RWPE2 (cell line): ENCODE measurements at regions not wholly inside any gene's neighbourhood (a gene's known extent, or its start where the extent isn't known, plus 50 kb on each side); places are given as distances from the start of the nearest gene placed in this dataset.

Source experiments
- ATAC-seq: fragments of 200-7000 bp; cut with Tn5 transposase; 3 replicates; pipeline ENCODE4 v1.9.1; 2021; ENCODE audit warnings: low read depth
- DNase-seq: peaks from one replicate; pipeline ENCODE4 v3.0.0-alpha.2; 2020; ENCODE audit warnings: low spot score
- H3K27ac ChIP-seq: fragments of 450-650 bp; 2 replicates; pipeline ENCODE4 v1.5.1; 2017; ENCODE audit warnings: mild to moderate bottlenecking; ENCODE audit not compliant: poor library complexity, severe bottlenecking
- H3K27me3 ChIP-seq: fragments of 250-450 bp; sonication (Bioruptor Pico); 2 replicates; pipeline ENCODE4 v1.5.1; 2021; ENCODE audit warnings: mild to moderate bottlenecking, moderate library complexity; ENCODE audit not compliant: insufficient read depth, poor library complexity, severe bottlenecking
- H3K36me3 ChIP-seq: fragments of 250-450 bp; sonication (Bioruptor Pico); 2 replicates; pipeline ENCODE4 v1.5.1; 2020; ENCODE audit warnings: low read depth, mild to moderate bottlenecking, moderate library complexity
- H3K4me1 ChIP-seq: fragments of 250-450 bp; sonication (Bioruptor Pico); 2 replicates; pipeline ENCODE4 v1.5.1; 2021; ENCODE audit warnings: mild to moderate bottlenecking, moderate library complexity; ENCODE audit not compliant: insufficient read depth, poor library complexity, severe bottlenecking
- H3K4me3 ChIP-seq: fragments of 250-450 bp; sonication (Bioruptor Pico); 2 replicates; pipeline ENCODE4 v1.5.1; 2021; ENCODE audit warnings: mild to moderate bottlenecking, moderate library complexity; ENCODE audit not compliant: severe bottlenecking
- H3K9me3 ChIP-seq: fragments of 250-450 bp; sonication (Bioruptor Pico); 2 replicates; pipeline ENCODE4 v1.5.1; 2021; ENCODE audit warnings: mild to moderate bottlenecking, moderate library complexity; ENCODE audit not compliant: severe bottlenecking
- TF ChIP-seq, protein P1 (sequence below): fragments of 450-650 bp; IDR thresholded peaks from one replicate; pipeline ENCODE4 v1.5.1; 2017; ENCODE audit warnings: mild to moderate bottlenecking, moderate library complexity; ENCODE audit not compliant: poor library complexity, severe bottlenecking

DNA sequence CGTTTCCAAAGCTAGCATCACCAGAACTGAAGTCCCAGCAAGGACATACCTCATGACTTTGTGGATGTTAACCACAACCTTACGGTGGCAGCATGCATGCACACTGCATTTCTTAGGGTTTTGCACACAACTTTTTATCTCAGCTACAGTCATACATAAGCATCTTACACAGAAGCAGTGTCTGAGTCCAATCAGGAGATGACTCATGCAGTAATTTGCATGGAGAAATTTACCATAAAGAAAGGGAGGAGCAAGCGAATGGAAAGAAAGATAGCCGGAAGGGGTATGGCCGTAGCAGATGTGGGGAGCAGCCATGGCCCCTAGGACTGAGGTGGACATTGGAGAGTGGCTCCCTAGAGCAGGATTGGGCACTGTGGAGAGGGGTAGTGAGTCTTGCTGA lies 522.5 kb downstream of the GALR1 start:
- Histone ChIP-seq H3K27me3 (no peaks in the 10 kb centered on the region), H3K9me3 (no peaks in the 10 kb centered on the region), H3K4me1 (no peaks in the 10 kb centered on the region), H3K4me3 (no peak overlapping the region), H3K27ac (no peak overlapping the region), H3K36me3 (no peaks in the 10 kb centered on the region)
- no peak for ATAC-seq
- no peak for DNase-seq
- TF ChIP-seq, protein P1, sequence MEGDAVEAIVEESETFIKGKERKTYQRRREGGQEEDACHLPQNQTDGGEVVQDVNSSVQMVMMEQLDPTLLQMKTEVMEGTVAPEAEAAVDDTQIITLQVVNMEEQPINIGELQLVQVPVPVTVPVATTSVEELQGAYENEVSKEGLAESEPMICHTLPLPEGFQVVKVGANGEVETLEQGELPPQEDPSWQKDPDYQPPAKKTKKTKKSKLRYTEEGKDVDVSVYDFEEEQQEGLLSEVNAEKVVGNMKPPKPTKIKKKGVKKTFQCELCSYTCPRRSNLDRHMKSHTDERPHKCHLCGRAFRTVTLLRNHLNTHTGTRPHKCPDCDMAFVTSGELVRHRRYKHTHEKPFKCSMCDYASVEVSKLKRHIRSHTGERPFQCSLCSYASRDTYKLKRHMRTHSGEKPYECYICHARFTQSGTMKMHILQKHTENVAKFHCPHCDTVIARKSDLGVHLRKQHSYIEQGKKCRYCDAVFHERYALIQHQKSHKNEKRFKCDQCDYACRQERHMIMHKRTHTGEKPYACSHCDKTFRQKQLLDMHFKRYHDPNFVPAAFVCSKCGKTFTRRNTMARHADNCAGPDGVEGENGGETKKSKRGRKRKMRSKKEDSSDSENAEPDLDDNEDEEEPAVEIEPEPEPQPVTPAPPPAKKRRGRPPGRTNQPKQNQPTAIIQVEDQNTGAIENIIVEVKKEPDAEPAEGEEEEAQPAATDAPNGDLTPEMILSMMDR: no peak

DNA sequence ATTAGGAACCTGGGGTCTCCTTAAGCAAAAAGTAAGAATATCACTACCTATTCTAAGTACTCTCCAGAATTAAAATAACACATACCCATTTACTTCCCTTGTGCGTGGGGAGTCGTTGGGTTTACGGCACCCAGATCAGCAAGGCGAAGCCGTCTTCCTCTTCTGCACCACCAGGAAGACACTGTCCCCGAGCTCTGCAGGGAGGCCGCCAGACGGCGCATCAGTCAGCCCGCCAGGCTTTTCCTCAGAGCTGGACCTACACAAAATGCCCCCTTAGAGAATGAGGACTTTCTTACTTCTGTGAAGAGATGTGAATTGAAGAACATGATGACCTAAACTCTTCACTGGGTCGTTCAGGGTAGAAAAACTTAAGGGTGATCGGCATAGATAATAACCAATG lies 526.5 kb downstream of the GALR1 start:
- no peaks in the 10 kb centered on the region for H3K36me3 ChIP-seq
- no peaks in the 10 kb centered on the region for H3K9me3 ChIP-seq
- ATAC-seq (no peak), DNase-seq (no peak)
- no peaks in the 10 kb centered on the region for H3K4me1 ChIP-seq
- no peaks in the 10 kb centered on the region for H3K27me3 ChIP-seq
- no peak overlapping the region for H3K4me3 ChIP-seq
- TF ChIP-seq, protein P1: no peak
- no peak overlapping the region for H3K27ac ChIP-seq

DNA sequence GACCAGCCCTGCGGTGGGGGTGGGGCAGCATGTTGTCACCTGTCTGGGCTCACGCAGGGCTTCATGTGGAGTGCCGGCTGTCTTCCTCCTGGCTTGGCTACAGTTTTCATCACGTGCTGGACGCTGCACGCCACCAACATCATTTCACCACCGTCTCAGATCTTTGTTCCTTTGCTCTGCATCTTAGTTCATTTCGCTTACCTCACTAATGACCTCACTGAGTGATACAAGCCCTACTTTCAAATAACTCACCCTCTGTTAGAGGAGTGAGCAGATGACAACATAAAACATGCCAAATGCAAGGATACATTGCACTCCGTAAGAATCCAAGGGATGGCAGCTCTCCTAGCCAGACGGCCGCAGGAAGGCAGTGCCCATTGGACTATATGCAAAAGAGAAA lies 527.5 kb downstream of the GALR1 start:
- no peaks in the 10 kb centered on the region for H3K9me3 ChIP-seq
- H3K4me3 ChIP-seq: no peak overlapping the region
- ATAC-seq (no peak), DNase-seq (no peak)
- no peak overlapping the region for H3K27ac ChIP-seq
- TF ChIP-seq, protein P1: no peak
- H3K4me1 ChIP-seq: no peaks in the 10 kb centered on the region
- no peaks in the 10 kb centered on the region for H3K36me3 ChIP-seq
- no peaks in the 10 kb centered on the region for H3K27me3 ChIP-seq

DNA sequence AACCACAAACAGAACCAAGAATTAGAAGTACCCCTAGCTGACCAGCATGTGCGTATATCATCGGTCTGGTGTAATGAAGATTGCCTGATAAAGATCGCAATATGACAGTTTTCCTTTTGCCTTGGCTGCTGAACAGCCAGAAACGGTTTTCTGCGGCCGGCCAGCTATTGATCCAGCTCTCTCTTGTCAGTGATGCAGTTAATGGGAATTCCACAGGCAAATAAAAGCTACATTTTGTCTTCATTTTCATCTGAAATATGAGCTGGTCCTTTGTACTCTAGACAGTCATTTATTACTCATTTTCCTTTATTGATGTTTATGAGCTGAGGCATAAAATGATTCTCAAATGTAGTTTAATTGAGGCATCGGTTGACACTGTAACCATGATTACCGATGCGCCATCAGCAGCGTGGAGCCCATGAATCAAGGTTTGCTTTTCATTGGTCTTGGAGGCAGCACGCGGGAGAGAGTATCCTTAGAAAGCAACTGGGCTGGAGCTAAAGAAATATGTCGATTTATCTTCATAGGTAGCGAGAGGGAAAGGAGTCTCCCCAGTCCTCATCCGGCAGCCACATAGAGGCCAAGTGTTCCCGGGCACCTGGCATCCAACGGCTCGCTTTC lies 535.2 kb downstream of the GALR1 start:
- Histone ChIP-seq H3K9me3 (no peaks in the 10 kb centered on the region), H3K36me3 (no peaks in the 10 kb centered on the region), H3K4me3 (no peak overlapping the region), H3K27ac (no peak overlapping the region), H3K4me1 (no peaks in the 10 kb centered on the region), H3K27me3 (peaks cover 12% of the 10 kb centered on the region)
- ATAC-seq: no peak
- TF ChIP-seq, protein P1: no peak
- DNase-seq: no peak

DNA sequence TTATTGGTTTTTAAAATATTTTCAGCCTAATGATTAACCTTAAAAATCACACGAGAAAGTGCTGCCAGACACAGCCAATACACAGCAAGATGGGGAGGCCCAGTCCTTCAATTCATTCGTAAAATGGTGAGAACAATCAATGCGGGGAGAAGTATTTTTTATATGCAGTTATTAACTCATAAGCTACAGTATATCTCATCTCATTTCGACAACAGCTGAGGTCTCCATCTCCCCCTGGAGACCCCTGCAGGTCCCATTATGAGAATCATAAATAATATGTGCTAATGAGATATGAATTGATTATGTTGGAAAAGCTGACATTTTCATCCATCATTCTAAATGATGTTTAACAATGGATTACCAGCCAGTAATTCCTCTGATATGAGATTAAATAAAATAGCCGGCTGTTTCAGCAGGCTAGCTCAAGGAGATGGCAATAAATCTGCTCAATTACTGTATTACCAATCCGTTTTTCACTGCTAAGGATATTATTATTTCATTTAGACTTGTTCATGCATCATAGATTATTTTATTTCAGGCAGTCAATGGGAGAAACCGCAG lies 535.8 kb downstream of the GALR1 start:
- H3K27ac ChIP-seq: no peak overlapping the region
- TF ChIP-seq, protein P1: no peak
- ATAC-seq (no peak), DNase-seq (no peak)
- H3K4me3 ChIP-seq: no peak overlapping the region
- no peaks in the 10 kb centered on the region for H3K9me3 ChIP-seq
- H3K36me3 ChIP-seq: no peaks in the 10 kb centered on the region
- no peaks in the 10 kb centered on the region for H3K4me1 ChIP-seq
- peaks cover 12% of the 10 kb centered on the region for H3K27me3 ChIP-seq
